ENCODE measurements at regions not wholly inside any gene's neighbourhood (a gene's known extent, or its start where the extent isn't known, plus 50 kb on each side); places are given as distances from the start of the nearest gene placed in this dataset.

- Histone ChIP-seq H3K23ac (ENCODE audit: low read depth, low read length) (no peak overlapping the region), H4K20me1 (ENCODE audit: insufficient read depth, low read length) (no peaks in the 10 kb centered on the region), H2AFZ (replicated peaks; ENCODE audit: low read length, poor library complexity) (no peak overlapping the region), H4K91ac (ENCODE audit: insufficient read depth, low read depth, low read length) (no peak overlapping the region), H3K4ac (ENCODE audit: low read depth, low read length) (no peak overlapping the region), H3K18ac (ENCODE audit: low read depth, low read length) (no peak overlapping the region), H4K8ac (ENCODE audit: low read depth in 2 of 2, low read length in 2 of 2) (no peak overlapping the region), H3K56ac (ENCODE audit: extremely low read depth, insufficient read depth, low read length) (no peak overlapping the region), H3K36me3 (ENCODE audit: control insufficient read depth, insufficient read depth, low read length) (no peaks in the 10 kb centered on the region), H2BK15ac (ENCODE audit: low read depth, low read length) (no peak overlapping the region), H4K5ac (ENCODE audit: low read depth, low read length) (no peak overlapping the region), H3K9ac (ENCODE audit: low read depth, low read length) (no peak overlapping the region), H3K4me3 (ENCODE audit: insufficient read depth, low read depth, low read length) (no peak overlapping the region), H2BK5ac (ENCODE audit: low read depth, low read length, poor library complexity, severe bottlenecking) (no peak overlapping the region), H2BK120ac (ENCODE audit: low read depth, low read length) (no peak overlapping the region), H2AK5ac (ENCODE audit: low read depth, low read length) (no peak overlapping the region), H3K27ac (ENCODE audit: insufficient read depth, low read length) (no peak overlapping the region), H3K9me1 (ENCODE audit: insufficient read depth, low read length) (no peaks in the 10 kb centered on the region), H3K4me2 (ENCODE audit: low read depth, low read length) (no peak overlapping the region), H3K27me3 (ENCODE audit: control insufficient read depth, insufficient read depth, low read length) (no peaks in the 10 kb centered on the region), H3K14ac (replicated peaks; ENCODE audit: low read depth, low read length) (no peak overlapping the region), H2AK9ac (replicated peaks; ENCODE audit: low read depth, low read length, poor library complexity) (no peak overlapping the region), H2BK20ac (ENCODE audit: low read depth, low read length) (no peak overlapping the region), H3K79me1 (ENCODE audit: low read depth in 1 of 2, low read length in 2 of 2) (no peaks in the 10 kb centered on the region), H3K9me3 (ENCODE audit: control insufficient read depth, insufficient read depth, low read length) (no peaks in the 10 kb centered on the region), H3K4me1 (ENCODE audit: control insufficient read depth, insufficient read depth, low read length) (no peaks in the 10 kb centered on the region)
- CTCF ChIA-PET = no interaction called here
- no TSS peak for BruUV-seq (replicated peaks)
- in situ Hi-C loops (cut with MboI; ENCODE audit: low sequenced_read_pairs) = no loop called here
- WGBS, 2 experiments (ENCODE audit: extremely low coverage in 2 of 2, insufficient read length in 1 of 2) = no CpG with 5 or more reads among the region's 1 CpG
- ATAC-seq (ENCODE audit: low read depth) = no peak
- dilution Hi-C loops (cut with HindIII; ENCODE audit: low sequenced_read_pairs, unreplicated experiment) = no loop called here
- DNase-seq = no peak
- POLR2A ChIA-PET (ENCODE audit: unreplicated experiment) = no interaction called here
- TF ChIP-seq POLR2A (IDR thresholded peaks at IDR 0.05; ENCODE audit: low read depth, low read length) (no peak), FOS (IDR thresholded peaks at IDR 0.05; ENCODE audit: low read depth, low read length) (no peak), NFE2L2 (IDR thresholded peaks at IDR 0.05; ENCODE audit: low read depth, low read length) (no peak), MAZ (IDR thresholded peaks at IDR 0.05; ENCODE audit: borderline replicate concordance, low read depth, low read length) (no peak)
- intact Hi-C loops (cut with micrococcal nuclease) = no loop called here
Observed at GRCh38 chr5:89710006-89710405, 699.5 kb downstream of the CETN3 start.
